Cardiac muscle cell (in vitro differentiated cells and primary cell): ENCODE measurements at regions not wholly inside any gene's neighbourhood (a gene's known extent, or its start where the extent isn't known, plus 50 kb on each side); places are given as distances from the start of the nearest gene placed in this dataset.

Experiments
- DNase-seq, 2 donors: peaks; one replicate each; pipeline versions ENCODE4 v3.0.0 to v3.0.0-alpha.2; 2010 to 2017; ENCODE audit warnings: low read depth in 1 of 2, low spot score in 1 of 2
- H3K27ac ChIP-seq: fragments of 200-600 bp; sonication (generic); 2 replicates; pipeline ENCODE4 v1.5.1; 2016
- H3K27me3 ChIP-seq: fragments of 200-600 bp; sonication (generic); 2 replicates; pipeline ENCODE4 v1.6.0; 2016; ENCODE audit warnings: control low read depth
- H3K36me3 ChIP-seq: fragments of 200-600 bp; sonication (generic); 2 replicates; pipeline ENCODE4 v1.5.1; 2016; ENCODE audit warnings: control low read depth
- H3K4me1 ChIP-seq: fragments of 200-600 bp; sonication (generic); 2 replicates; pipeline ENCODE4 v1.8.1; 2017; ENCODE audit warnings: low read depth, mild to moderate bottlenecking, mixed run types
- H3K4me3 ChIP-seq: fragments of 200-600 bp; sonication (generic); 2 replicates; pipeline ENCODE4 v1.5.1; 2016; ENCODE audit warnings: mild to moderate bottlenecking
- H3K9me3 ChIP-seq: fragments of 200-600 bp; sonication (generic); 2 replicates; pipeline ENCODE4 v1.5.1; 2017; ENCODE audit warnings: low read depth, mild to moderate bottlenecking, control low read depth
- CTCF ChIP-seq: IDR thresholded peaks from 2 replicates; pipeline ENCODE4 v1.5.1; 2012; ENCODE audit warnings: low read depth, mild to moderate bottlenecking, low read length

DNA sequence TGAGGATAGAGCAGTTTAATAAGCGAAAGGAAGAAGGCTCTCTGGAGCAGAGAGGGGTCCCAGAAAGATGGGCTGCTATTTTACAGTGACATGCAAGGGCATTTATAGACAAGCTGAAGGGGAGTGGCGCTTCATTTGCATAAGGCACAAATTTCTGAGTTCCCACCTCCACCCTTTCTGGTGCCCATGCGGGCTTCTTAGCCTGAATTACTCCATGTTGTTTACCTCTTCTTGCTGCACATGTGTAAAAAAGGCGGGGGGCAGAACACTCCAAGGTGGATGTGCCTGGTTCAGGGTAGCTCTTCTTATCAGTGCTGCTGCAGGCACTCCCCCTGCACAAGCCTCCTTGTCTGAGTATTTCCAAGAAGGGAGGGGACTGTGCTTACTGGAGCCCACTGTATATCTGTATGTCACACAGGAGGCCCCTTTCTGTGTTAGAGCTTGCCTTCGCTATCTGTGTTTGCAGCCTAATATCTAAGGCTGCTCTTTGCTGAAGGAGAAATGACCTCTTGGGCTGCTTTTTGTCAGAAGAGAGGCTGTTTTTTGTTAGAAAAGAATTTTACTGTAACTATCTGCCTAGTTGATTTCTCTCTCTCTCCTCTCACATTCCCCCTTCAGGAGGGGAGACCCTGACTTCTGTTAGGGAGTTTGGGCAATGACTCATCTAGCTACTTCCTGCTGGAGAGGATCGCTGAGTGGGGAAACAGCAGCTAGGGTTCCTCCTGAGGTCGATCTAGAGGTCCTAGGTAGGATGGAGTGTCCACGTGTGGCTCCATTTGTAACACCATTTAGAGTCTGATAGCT is 1057.0 kb upstream of the CNTN5 start:
- Histone ChIP-seq H3K4me1 (peaks cover 8% of the 10 kb centered on the region), H3K4me3 (no peak overlapping the region), H3K36me3 (no peaks in the 10 kb centered on the region), H3K27me3 (no peaks in the 10 kb centered on the region), H3K9me3 (no peaks in the 10 kb centered on the region), H3K27ac (peak overlapping the region; percentile 84)
- TF ChIP-seq CTCF, result no peak
- peak; percentile 19 to 58 for DNase-seq

GRCh38 chr11:97964332-97965004 is 1056.3 kb upstream of the CNTN5 start:
- H3K27ac ChIP-seq, result peak overlapping the region; percentile 84
- no peak for TF ChIP-seq CTCF

GRCh38 chr11:97965849-97966646 is 1054.7 kb upstream of the CNTN5 start:
- Histone ChIP-seq H3K4me3 (no peak overlapping the region), H3K4me1 (peaks cover 8% of the 10 kb centered on the region), H3K27ac (no peak overlapping the region), H3K36me3 (no peaks in the 10 kb centered on the region), H3K9me3 (no peaks in the 10 kb centered on the region), H3K27me3 (no peaks in the 10 kb centered on the region)
- DNase-seq, result peak in 1 of 2 donors; percentile 97
- TF ChIP-seq CTCF, result no peak

More at GRCh38 chr11:97964332-97965004, 1056.3 kb upstream of the CNTN5 start:
- DNase-seq, result no peak
- no peak overlapping the region for H3K4me3 ChIP-seq
- no peaks in the 10 kb centered on the region for H3K9me3 ChIP-seq
- no peaks in the 10 kb centered on the region for H3K36me3 ChIP-seq
- peaks cover 8% of the 10 kb centered on the region for H3K4me1 ChIP-seq
- H3K27me3 ChIP-seq, result no peaks in the 10 kb centered on the region

DNA sequence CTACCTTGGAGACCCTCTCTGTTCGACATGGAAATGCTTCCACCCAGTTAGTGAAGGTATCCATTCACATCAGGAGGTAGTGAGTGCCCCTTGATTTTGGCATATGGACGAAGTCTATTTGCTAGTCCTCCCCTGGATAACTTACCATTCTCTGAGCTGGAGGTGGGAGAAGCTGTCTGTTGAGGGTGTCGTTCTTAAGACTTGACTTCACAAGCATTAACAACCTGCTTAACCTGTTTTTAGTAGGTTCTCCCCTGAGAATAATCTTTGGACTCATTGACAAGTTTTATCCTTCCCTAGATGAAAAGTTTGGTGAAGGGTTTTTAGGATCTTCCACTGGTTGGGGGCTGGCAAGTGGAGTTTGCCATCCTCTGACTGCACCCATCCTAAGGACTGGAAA is 1053.8 kb upstream of the CNTN5 start:
- H3K27ac ChIP-seq, result no peak overlapping the region
- no peaks in the 10 kb centered on the region for H3K9me3 ChIP-seq
- no peaks in the 10 kb centered on the region for H3K36me3 ChIP-seq
- H3K4me3 ChIP-seq, result no peak overlapping the region
- peaks cover 8% of the 10 kb centered on the region for H3K4me1 ChIP-seq
- no peak for DNase-seq
- TF ChIP-seq CTCF, result no peak
- no peaks in the 10 kb centered on the region for H3K27me3 ChIP-seq

- Histone ChIP-seq H3K27ac (no peak overlapping the region), H3K4me3 (no peak overlapping the region)
- TF ChIP-seq CTCF, result no peak
Measured at GRCh38 chr11:97968071-97968470, 1052.7 kb upstream of the CNTN5 start.

More at GRCh38 chr11:97968071-97968470, 1052.7 kb upstream of the CNTN5 start:
- H3K4me1 ChIP-seq, result peaks cover 8% of the 10 kb centered on the region
- no peaks in the 10 kb centered on the region for H3K27me3 ChIP-seq
- no peaks in the 10 kb centered on the region for H3K36me3 ChIP-seq
- no peaks in the 10 kb centered on the region for H3K9me3 ChIP-seq
- no peak for DNase-seq
